GM19455 (cell line): ENCODE measurements at regions not wholly inside any gene's neighbourhood (a gene's known extent, or its start where the extent isn't known, plus 50 kb on each side); places are given as distances from the start of the nearest gene placed in this dataset.

Experiments
- ATAC-seq: cut with Tn5 transposase; IDR thresholded peaks from one replicate; pipeline ENCODE4 v1.9.1; 2021; ENCODE audit not compliant: unreplicated experiment

- ATAC-seq, result no peak
These were observed 119.7 kb downstream of the CD47 start for GRCh38 chr3:107970993-107971580.

- no peak for ATAC-seq
These were observed 120.6 kb downstream of the CD47 start for GRCh38 chr3:107969994-107970819.

GRCh38 chr3:107969525-107969924 lies 121.3 kb downstream of the CD47 start:
- no peak for ATAC-seq

GRCh38 chr3:107966276-107966675 lies 124.6 kb downstream of the CD47 start:
- no peak for ATAC-seq

- no peak for ATAC-seq
These were observed 125.6 kb downstream of the CD47 start for GRCh38 chr3:107965136-107965655.

GRCh38 chr3:107963581-107963980 lies 127.2 kb downstream of the CD47 start:
- ATAC-seq, result no peak

- no peak for ATAC-seq
These were observed 127.9 kb downstream of the CD47 start for GRCh38 chr3:107962946-107963345.

- ATAC-seq, result no peak
These were observed 128.8 kb downstream of the CD47 start for GRCh38 chr3:107962037-107962436.

GRCh38 chr3:107959550-107960154 lies 131.2 kb downstream of the CD47 start:
- no peak for ATAC-seq

- ATAC-seq, result no peak
These were observed 132.7 kb downstream of the CD47 start for GRCh38 chr3:107958146-107958545.

- ATAC-seq, result no peak
These were observed 133.6 kb downstream of the CD47 start for GRCh38 chr3:107956991-107957900.

- ATAC-seq, result no peak
These were observed 136.0 kb downstream of the CD47 start for GRCh38 chr3:107954845-107955244.

- ATAC-seq, result no peak
These were observed 137.1 kb downstream of the CD47 start for GRCh38 chr3:107953722-107954121.

GRCh38 chr3:107951126-107951525 lies 139.7 kb downstream of the CD47 start:
- ATAC-seq, result no peak

GRCh38 chr3:107950417-107950816 lies 140.4 kb downstream of the CD47 start:
- ATAC-seq, result no peak

- ATAC-seq, result no peak
These were observed 141.3 kb downstream of the CD47 start for GRCh38 chr3:107949394-107949970.

- ATAC-seq, result no peak
These were observed 143.6 kb downstream of the CD47 start for GRCh38 chr3:107947203-107947602.

- ATAC-seq, result no peak
These were observed 144.1 kb downstream of the CD47 start for GRCh38 chr3:107946700-107947099.

GRCh38 chr3:107945417-107946094 lies 145.3 kb downstream of the CD47 start:
- no peak for ATAC-seq
